WERI-Rb-1 (cell line): ENCODE measurements at regions not wholly inside any gene's neighbourhood (a gene's known extent, or its start where the extent isn't known, plus 50 kb on each side); places are given as distances from the start of the nearest gene placed in this dataset.

Experiments used
- DNase-seq: peaks from one replicate; pipeline ENCODE4 v3.0.0-alpha.2; 2020
- H3K27ac ChIP-seq: fragments of 250-450 bp; sonication (Bioruptor Pico); 2 replicates; pipeline ENCODE4 v1.5.1; 2020; ENCODE audit warnings: mild to moderate bottlenecking, moderate library complexity
- H3K27me3 ChIP-seq: fragments of 250-450 bp; sonication (Bioruptor Pico); 2 replicates; pipeline ENCODE4 v1.5.1; 2021; ENCODE audit warnings: mild to moderate bottlenecking, low read depth, moderate library complexity; ENCODE audit not compliant: insufficient read depth, severe bottlenecking
- H3K36me3 ChIP-seq: fragments of 250-450 bp; sonication (Bioruptor Pico); 2 replicates; pipeline ENCODE4 v1.5.1; 2020; ENCODE audit warnings: mild to moderate bottlenecking, moderate library complexity
- H3K4me3 ChIP-seq: 2 replicates; pipeline ENCODE4 v1.5.1; 2011; ENCODE audit warnings: low read depth, mild to moderate bottlenecking, control low read depth, low read length
- H3K9me3 ChIP-seq: fragments of 250-450 bp; sonication (Bioruptor Pico); 2 replicates; pipeline ENCODE4 v1.5.1; 2021; ENCODE audit warnings: mild to moderate bottlenecking, moderate library complexity; ENCODE audit not compliant: severe bottlenecking
- TF ChIP-seq, protein P1 (sequence below): IDR thresholded peaks from 2 replicates; pipeline ENCODE4 v1.5.1; 2011; ENCODE audit warnings: low read depth, mild to moderate bottlenecking, control low read depth, inconsistent platforms, low read length

DNA sequence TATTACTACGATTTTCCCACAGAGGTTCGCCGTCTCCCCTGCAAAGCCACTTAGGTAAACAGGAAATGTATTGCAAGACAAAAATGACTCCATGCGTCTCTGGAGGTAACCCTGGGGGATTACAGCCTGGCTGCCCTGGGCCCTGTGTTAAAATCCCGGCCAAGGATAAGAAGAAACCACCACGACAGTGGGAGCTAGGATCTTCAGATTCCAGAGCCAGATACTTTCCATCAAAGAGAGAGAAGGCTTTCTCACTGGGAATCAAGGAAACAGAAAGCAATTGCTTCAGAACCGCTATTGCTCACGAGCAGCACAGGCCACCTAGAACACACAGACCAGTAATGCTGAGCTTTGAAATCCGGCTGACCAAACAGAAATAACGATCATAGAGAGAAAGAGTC is 97.9 kb upstream of the ZNF516 start:
- H3K9me3 ChIP-seq: no peaks in the 10 kb centered on the region
- TF ChIP-seq, protein P1, sequence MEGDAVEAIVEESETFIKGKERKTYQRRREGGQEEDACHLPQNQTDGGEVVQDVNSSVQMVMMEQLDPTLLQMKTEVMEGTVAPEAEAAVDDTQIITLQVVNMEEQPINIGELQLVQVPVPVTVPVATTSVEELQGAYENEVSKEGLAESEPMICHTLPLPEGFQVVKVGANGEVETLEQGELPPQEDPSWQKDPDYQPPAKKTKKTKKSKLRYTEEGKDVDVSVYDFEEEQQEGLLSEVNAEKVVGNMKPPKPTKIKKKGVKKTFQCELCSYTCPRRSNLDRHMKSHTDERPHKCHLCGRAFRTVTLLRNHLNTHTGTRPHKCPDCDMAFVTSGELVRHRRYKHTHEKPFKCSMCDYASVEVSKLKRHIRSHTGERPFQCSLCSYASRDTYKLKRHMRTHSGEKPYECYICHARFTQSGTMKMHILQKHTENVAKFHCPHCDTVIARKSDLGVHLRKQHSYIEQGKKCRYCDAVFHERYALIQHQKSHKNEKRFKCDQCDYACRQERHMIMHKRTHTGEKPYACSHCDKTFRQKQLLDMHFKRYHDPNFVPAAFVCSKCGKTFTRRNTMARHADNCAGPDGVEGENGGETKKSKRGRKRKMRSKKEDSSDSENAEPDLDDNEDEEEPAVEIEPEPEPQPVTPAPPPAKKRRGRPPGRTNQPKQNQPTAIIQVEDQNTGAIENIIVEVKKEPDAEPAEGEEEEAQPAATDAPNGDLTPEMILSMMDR: no peak
- H3K27ac ChIP-seq: peak overlapping the region; percentile 43
- H3K36me3 ChIP-seq: no peaks in the 10 kb centered on the region
- DNase-seq: peak; percentile 58
- no peaks in the 10 kb centered on the region for H3K27me3 ChIP-seq
- no peak overlapping the region for H3K4me3 ChIP-seq

DNA sequence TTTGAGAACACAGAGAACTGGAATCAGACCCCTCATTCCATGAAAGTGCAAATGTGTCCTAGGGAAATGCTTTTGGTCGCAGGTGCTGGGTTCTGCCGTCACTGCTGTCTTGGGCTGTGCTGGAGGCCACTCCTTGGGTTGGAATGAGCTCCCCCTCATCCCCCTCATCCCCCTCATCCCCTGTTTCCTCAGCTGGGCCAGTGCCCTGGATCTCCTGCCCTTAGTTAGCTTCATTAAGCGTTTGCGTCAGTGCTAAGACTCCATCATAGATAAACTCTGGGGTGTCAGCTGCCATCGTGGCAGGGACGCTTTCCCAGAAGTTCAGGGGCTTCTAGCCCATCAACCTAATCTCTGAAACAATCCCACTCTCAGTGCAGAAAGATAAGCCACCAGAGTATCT is 97.1 kb upstream of the ZNF516 start:
- TF ChIP-seq, protein P1: no peak
- Histone ChIP-seq H3K27ac (no peak overlapping the region), H3K9me3 (no peaks in the 10 kb centered on the region), H3K27me3 (no peaks in the 10 kb centered on the region), H3K4me3 (no peak overlapping the region), H3K36me3 (no peaks in the 10 kb centered on the region)
- no peak for DNase-seq

DNA sequence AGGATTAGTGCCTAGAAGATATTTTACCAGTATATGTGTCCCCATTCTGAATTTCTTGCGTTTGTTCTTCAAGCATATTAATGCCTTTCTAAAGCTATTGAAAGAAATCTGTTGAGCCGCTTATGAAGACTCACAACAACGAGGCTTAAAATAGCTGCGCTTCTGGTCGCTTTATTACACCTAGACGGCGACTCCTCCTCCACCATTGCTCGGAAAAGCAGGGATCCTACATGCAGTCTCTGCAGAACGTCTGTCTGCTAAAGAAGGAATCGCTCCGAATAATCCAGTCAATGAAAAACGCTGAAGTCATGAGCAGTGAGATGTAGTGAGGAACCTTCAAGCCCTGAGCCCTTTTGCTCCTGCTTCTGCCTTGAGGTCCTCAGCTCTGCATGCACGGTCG is 94.8 kb upstream of the ZNF516 start:
- TF ChIP-seq, protein P1: no peak
- Histone ChIP-seq H3K36me3 (no peaks in the 10 kb centered on the region), H3K9me3 (no peaks in the 10 kb centered on the region), H3K27ac (peak overlapping the region; percentile 46), H3K4me3 (peak overlapping the region; percentile 58), H3K27me3 (no peaks in the 10 kb centered on the region)
- peak; percentile 68 for DNase-seq

DNA sequence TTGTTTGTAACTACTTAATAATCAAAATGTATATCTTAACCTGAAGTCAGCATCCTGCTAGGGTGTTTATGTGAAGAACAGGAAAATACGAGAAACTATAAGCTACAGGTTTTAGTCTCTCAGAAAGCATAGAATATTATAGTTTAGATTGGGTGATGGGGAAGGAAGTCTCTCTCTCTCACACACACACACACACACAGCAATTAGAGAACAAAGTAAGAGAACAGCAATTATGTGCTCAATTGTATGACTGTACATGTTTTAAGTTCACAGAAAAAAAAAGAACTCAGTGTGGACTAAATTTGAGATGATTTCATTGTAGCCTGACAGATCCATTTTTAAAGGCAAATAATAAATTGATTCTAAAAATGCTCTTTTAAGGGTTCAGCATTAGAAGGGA is 94.3 kb upstream of the ZNF516 start:
- Histone ChIP-seq H3K9me3 (no peaks in the 10 kb centered on the region), H3K27ac (peak overlapping the region; percentile 46), H3K4me3 (peak overlapping the region; percentile 58), H3K36me3 (no peaks in the 10 kb centered on the region), H3K27me3 (no peaks in the 10 kb centered on the region)
- DNase-seq: no peak
- TF ChIP-seq, protein P1: no peak

DNA sequence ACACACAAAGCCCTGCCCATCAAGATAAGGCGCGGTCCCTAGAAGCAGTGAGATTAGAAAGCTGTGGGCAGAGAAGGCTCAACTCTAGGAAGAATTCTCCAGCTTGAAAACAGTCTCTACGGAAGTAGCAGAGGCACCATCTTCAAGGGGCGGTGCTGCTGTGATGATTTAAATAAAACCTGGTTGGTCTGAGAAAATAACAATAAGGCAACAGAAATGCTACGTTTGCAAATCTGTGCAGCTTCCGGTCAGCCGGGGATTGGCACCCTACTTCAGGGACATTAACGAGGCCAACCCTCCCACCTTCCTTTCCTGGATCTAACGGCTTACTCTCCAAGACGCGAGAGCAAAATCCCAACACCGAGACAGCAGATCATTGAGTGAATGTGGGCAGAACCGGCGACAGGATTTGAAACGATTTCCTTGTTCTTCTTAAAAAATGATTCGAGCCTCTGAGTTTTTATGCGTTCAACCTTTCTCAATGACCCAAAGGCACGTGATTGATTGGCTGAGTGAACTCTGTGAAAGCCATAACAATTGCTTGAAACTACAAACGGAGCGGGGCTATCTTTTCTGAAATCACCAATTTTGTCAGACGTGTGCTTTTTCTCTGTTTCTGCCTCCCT is 93.7 kb upstream of the ZNF516 start:
- Histone ChIP-seq H3K9me3 (no peaks in the 10 kb centered on the region), H3K27me3 (no peaks in the 10 kb centered on the region), H3K4me3 (peak overlapping the region; percentile 58), H3K27ac (peak overlapping the region; percentile 46), H3K36me3 (no peaks in the 10 kb centered on the region)
- DNase-seq: peak; percentile 69
- TF ChIP-seq, protein P1: no peak

DNA sequence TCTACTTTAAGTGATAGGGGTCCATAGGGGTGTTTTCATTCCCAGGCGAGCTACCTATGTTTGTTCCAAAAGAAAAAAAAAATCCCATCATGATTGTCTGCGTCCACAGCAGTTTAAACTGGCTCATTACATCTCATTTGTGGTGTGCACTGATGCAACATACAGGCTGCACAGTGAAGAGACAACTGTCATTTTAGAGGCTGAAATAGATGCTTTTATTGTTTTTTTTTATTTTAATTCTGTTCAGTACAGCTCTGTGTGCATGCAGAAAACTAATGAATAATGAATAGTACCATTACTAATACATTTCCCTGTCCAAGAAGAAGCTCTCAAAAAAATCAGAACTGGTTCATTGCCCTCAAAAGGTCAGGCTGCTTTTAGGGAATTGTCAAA is 92.8 kb upstream of the ZNF516 start:
- no peak overlapping the region for H3K4me3 ChIP-seq
- no peaks in the 10 kb centered on the region for H3K36me3 ChIP-seq
- DNase-seq: no peak
- no peaks in the 10 kb centered on the region for H3K9me3 ChIP-seq
- H3K27ac ChIP-seq: no peak overlapping the region
- TF ChIP-seq, protein P1: no peak
- no peaks in the 10 kb centered on the region for H3K27me3 ChIP-seq
